Activated CD4-positive, CD25-positive, alpha-beta regulatory T cell treated with anti-CD3 and anti-CD28 coated beads, Interleukin-2, amount 50 U/mL, for 24 hours (primary cell): ENCODE measurements at regions not wholly inside any gene's neighbourhood (a gene's known extent, or its start where the extent isn't known, plus 50 kb on each side); places are given as distances from the start of the nearest gene placed in this dataset.
"Not testable (repeated sequence)": the region's sequence is repeated elsewhere in the genome, so short reads cannot be mapped to it uniquely, and the experiment has no call there.

Source experiments
- ATAC-seq, 2 donors: fragments of 150-1000 bp; cut with Tn5 transposase; one replicate each; pipeline ENCODE4 v1.10.0; 2021; ENCODE audit warnings: mild to moderate bottlenecking in 1 of 2, moderate library complexity in 1 of 2

- ATAC-seq = peak; percentile 53 to 56
Measured at GRCh38 chr2:195535911-195536522, 121.0 kb upstream of the SLC39A10 start.

- no peak for ATAC-seq
Measured at GRCh38 chr2:195534971-195535370, 122.1 kb upstream of the SLC39A10 start.

- ATAC-seq = peak; percentile 83
Measured at GRCh38 chr2:195533771-195534642, 123.0 kb upstream of the SLC39A10 start.

GRCh38 chr2:195532628-195533271 lies 124.3 kb upstream of the SLC39A10 start:
- ATAC-seq = peak; percentile 17 to 25

DNA sequence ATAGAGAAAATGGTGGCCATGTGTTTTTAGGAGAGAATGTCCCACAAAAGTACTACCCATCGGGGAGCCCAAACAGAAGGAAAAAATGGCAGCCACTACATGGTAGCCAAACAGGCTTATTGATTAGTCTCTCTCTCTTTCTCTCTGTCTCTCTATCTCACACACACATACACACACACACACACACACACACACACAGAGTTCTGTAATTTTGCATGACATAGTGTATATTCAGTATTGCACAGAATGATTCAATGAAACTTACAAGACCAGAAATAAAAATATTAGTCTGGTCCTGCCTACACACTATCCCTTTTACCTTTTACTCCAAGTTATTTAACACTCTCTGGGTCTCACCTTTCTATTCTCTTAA lies 124.8 kb upstream of the SLC39A10 start:
- peak; percentile 10 to 22 for ATAC-seq

DNA sequence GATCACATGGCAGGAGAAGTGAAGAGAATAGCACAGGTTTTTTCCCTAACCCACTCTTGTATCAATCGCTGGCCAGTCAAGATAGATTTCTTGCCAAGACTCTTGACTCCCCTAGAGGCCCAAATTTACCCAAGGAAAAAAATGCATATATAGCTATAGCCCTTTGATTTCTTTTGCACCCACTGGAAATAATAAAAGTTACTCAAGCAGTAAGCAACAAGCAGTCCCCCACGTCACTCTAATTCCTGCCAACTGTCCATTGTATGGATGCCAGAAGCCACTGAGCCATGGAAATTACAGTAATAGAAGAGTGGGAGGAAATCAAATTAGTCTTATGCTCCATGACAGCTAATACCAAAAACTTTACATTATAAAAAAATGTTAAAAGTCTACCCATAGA lies 125.3 kb upstream of the SLC39A10 start:
- no peak for ATAC-seq

DNA sequence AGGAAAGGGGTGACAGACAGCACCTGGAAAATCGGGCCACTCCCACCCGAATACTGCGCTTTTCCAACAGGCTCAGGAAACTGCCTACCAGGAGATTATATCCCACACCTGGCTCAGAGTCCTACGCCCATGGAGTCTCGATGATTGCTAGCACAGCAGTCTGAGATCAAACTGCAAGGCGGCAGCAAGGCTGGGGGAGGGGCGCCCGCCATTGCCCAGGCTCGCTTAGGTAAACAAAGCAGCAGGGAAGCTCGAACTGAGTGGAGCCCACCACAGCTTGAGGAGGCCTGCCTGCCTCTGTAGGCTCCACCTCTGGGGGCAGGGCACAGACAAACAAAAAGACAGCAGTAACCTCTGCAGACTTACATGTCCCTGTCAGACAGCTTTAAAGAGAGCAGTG lies 133.8 kb upstream of the SLC39A10 start:
- not testable (repeated sequence) for ATAC-seq

- ATAC-seq = no peak
Measured at GRCh38 chr2:195521589-195521988, 135.4 kb upstream of the SLC39A10 start.

GRCh38 chr2:195520671-195521155 lies 136.3 kb upstream of the SLC39A10 start:
- ATAC-seq = no peak

DNA sequence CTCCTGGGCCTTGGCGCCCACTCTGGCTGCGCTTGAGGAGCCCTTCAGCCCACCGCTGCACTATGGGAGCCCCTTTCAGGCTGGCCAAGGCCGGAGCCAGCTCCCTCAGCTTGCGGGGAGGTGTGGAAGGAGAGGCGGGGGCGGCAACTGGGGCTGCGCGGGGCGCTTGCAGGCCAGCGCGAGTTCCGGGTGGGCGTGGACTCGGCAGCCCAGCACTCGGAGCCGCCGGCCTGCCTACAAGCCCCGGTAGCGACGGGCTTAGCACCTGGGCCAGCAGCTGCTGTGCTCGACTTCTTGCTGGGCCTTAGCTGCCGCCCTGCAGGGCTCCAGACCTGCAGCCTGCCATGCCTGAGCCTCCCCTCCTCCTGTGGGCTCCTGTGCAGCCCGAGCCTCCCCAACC lies 141.5 kb upstream of the SLC39A10 start:
- ATAC-seq = no peak

GRCh38 chr2:195514365-195514764 lies 142.7 kb upstream of the SLC39A10 start:
- ATAC-seq = no peak

GRCh38 chr2:195513119-195513518 lies 143.9 kb upstream of the SLC39A10 start:
- ATAC-seq = no peak

- no peak for ATAC-seq
Measured at GRCh38 chr2:195509551-195509950, 147.5 kb upstream of the SLC39A10 start.

DNA sequence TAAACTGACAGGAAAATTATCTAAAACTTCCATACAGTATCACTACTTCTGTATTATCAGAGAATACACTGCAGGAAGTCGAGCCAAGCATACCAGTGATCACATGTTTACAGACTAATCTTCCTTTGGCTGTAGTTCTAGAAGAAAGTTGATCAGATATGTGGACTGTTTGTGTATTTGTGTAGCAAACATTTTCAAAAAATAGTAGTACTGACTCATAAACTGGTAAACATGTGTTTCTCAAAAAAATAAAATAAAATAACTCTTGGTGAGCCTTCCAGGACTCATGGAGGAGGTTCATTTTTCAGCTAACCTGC lies 148.9 kb upstream of the SLC39A10 start:
- ATAC-seq = no peak

DNA sequence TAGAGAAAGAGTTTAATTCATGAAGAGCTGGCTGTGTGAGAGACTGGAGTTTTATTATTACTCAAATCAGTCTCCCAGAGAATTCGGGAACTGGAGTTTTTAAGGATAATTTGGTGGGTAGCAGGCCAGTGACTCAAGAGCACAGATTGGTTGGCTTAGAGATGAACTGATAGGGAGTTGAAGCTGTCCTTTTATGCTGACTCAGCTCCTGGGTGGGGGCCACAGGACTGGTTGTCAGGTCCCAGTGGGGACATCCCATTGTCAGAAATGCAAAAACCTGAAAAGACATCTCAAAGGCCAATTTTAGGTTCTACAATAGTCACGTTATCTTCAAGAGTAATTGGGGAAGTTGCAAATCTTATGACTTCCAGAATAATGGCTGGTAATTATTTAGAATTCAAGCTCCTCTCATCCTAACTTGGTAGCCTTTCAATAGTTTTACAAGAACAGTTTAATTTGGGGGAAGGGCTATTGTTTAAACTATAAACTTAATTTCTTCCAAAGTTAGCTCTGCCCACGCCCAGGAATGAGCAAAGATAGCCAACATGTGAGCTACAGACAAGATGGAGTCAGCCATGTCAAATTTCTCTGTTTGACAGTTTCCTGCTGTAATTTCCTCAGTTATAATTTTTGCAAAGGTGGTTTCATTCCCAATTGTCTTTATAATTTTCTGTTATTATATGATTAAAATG lies 149.4 kb upstream of the SLC39A10 start:
- no peak for ATAC-seq

GRCh38 chr2:195505701-195506100 lies 151.3 kb upstream of the SLC39A10 start:
- ATAC-seq = peak in 1 of 2 donors; percentile 79

GRCh38 chr2:195503208-195503607 lies 153.8 kb upstream of the SLC39A10 start:
- ATAC-seq = no peak

GRCh38 chr2:195501746-195502145 lies 155.3 kb upstream of the SLC39A10 start:
- no peak for ATAC-seq

GRCh38 chr2:195500879-195501278 lies 156.1 kb upstream of the SLC39A10 start:
- no peak for ATAC-seq

- ATAC-seq = no peak
Measured at GRCh38 chr2:195498839-195499490, 158.1 kb upstream of the SLC39A10 start.

- ATAC-seq = no peak
Measured at GRCh38 chr2:195498176-195498575, 158.8 kb upstream of the SLC39A10 start.

- ATAC-seq = no peak
Measured at GRCh38 chr2:195496991-195497390, 160.0 kb upstream of the SLC39A10 start.

DNA sequence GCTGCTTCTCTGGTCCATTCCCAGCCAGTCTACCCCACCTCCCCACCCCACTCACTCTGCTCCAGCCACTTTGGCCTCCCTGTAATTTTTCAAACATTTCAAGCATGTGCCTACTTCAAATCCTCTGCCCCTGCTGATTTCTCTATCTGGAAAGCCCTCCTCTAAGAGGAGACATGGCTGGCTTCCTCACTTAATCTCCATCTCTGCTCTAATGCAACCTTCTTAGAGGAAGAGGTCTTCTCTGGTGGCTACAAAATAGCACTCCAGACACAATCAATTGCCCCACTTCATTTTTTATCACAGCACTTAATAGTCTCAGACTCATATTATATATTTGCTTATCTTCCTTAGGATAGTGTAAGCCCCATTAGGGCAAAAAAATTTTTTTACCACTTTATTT lies 161.1 kb upstream of the SLC39A10 start:
- no peak for ATAC-seq
